HL-60 (cell line): ENCODE measurements at regions not wholly inside any gene's neighbourhood (a gene's known extent, or its start where the extent isn't known, plus 50 kb on each side); places are given as distances from the start of the nearest gene placed in this dataset.
"Not testable (repeated sequence)": the region's sequence is repeated elsewhere in the genome, so short reads cannot be mapped to it uniquely, and the experiment has no call there.

Experiments used
- DNase-seq, 2 experiments: peaks; one replicate each; pipeline ENCODE4 v3.0.0-alpha.2; 2010 to 2020; ENCODE audit warnings: low read depth in 1 of 2, low spot score in 1 of 2
- H3K27ac ChIP-seq: fragments of 250-450 bp; sonication (Bioruptor Pico); replicated peaks from 2 replicates; pipeline ENCODE4 v1.5.1; 2020; ENCODE audit warnings: mild to moderate bottlenecking, moderate library complexity
- H3K27me3 ChIP-seq: fragments of 250-450 bp; sonication (Bioruptor Pico); 2 replicates; pipeline ENCODE4 v1.5.1; 2021; ENCODE audit warnings: mild to moderate bottlenecking, moderate library complexity; ENCODE audit not compliant: insufficient read depth, poor library complexity, severe bottlenecking
- H3K4me3 ChIP-seq: replicated peaks from 2 replicates; pipeline ENCODE4 v1.5.1; 2011; ENCODE audit warnings: mild to moderate bottlenecking, control low read depth, low read length; ENCODE audit not compliant: insufficient read depth
- GABPA ChIP-seq: IDR thresholded peaks from 2 replicates; pipeline ENCODE4 v1.6.1; 2012; ENCODE audit warnings: low read depth
- POLR2AphosphoS5 ChIP-seq: IDR thresholded peaks from 2 replicates; pipeline ENCODE4 v1.6.1; 2012; ENCODE audit warnings: low read depth
- REST ChIP-seq: IDR thresholded peaks from 2 replicates; pipeline ENCODE4 v1.6.1; 2012; ENCODE audit warnings: low read depth; ENCODE audit not compliant: insufficient replicate concordance
- SPI1 ChIP-seq: IDR thresholded peaks from 2 replicates; pipeline ENCODE4 v1.6.1; 2012; ENCODE audit warnings: low read depth, mild to moderate bottlenecking, borderline replicate concordance
- TF ChIP-seq, protein P1 (sequence below): IDR thresholded peaks from one replicate; pipeline ENCODE4 v1.5.1; 2011; ENCODE audit warnings: low read length, control low read depth, inconsistent platforms; ENCODE audit not compliant: insufficient read depth

DNA sequence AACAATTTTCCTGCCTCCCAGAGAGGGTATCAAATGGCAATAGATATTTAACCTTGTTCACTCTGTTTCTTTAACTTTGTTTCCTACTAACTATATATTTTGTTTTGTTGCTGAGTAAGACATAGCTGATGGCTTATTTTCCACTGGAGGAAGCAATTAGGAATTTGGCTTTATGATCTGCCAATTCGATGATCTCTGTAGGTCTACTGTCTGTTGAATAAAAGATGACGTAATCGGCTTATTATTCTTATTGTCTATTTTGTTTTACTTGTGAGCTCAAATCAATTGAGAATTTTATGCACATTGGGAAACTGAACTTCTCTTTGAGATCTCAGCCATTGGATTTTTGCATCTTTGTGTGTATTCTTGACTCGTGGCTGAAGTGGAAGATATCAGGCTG is 862.6 kb downstream of the EFNB2 start:
- H3K4me3 ChIP-seq, result no peak overlapping the region
- DNase-seq, result no peak
- no peak overlapping the region for H3K27ac ChIP-seq
- TF ChIP-seq REST (no peak), SPI1 (no peak), GABPA (no peak), POLR2AphosphoS5 (no peak)
- TF ChIP-seq, protein P1, sequence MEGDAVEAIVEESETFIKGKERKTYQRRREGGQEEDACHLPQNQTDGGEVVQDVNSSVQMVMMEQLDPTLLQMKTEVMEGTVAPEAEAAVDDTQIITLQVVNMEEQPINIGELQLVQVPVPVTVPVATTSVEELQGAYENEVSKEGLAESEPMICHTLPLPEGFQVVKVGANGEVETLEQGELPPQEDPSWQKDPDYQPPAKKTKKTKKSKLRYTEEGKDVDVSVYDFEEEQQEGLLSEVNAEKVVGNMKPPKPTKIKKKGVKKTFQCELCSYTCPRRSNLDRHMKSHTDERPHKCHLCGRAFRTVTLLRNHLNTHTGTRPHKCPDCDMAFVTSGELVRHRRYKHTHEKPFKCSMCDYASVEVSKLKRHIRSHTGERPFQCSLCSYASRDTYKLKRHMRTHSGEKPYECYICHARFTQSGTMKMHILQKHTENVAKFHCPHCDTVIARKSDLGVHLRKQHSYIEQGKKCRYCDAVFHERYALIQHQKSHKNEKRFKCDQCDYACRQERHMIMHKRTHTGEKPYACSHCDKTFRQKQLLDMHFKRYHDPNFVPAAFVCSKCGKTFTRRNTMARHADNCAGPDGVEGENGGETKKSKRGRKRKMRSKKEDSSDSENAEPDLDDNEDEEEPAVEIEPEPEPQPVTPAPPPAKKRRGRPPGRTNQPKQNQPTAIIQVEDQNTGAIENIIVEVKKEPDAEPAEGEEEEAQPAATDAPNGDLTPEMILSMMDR, result no peak
- H3K27me3 ChIP-seq, result no peaks in the 10 kb centered on the region

GRCh38 chr13:105671131-105671530 is 864.3 kb downstream of the EFNB2 start:
- H3K4me3 ChIP-seq, DNase-seq, H3K27me3 ChIP-seq, H3K27ac ChIP-seq: not testable (repeated sequence)

- Histone ChIP-seq H3K4me3 (no peak overlapping the region), H3K27ac (no peak overlapping the region), H3K27me3 (no peaks in the 10 kb centered on the region)
- TF ChIP-seq GABPA (no peak), SPI1 (no peak)
- DNase-seq, result no peak
These were observed 865.1 kb downstream of the EFNB2 start for GRCh38 chr13:105670179-105670990.

DNA sequence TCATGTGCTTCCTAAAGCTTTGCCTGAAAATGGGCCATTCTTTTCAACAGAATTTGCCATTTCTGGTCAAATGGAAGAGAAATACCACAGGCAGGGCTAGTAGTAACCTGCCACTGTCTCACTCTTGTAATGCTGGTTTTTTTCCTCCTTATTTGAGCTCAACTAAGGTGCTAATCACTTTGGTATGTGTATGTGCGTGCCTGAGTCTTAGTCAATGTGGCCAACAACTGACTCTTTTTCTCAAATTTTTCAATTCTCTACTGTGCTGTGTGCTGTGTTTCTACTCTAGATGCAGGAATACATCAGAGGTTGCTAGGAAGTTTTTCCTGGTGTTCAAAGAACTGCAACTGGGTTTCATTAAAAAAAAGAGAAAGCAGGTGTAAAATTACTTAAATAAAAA is 870.2 kb downstream of the EFNB2 start:
- no peak overlapping the region for H3K4me3 ChIP-seq
- H3K27me3 ChIP-seq, result no peaks in the 10 kb centered on the region
- no peak for DNase-seq
- TF ChIP-seq, protein P1, result no peak
- TF ChIP-seq GABPA (no peak), SPI1 (no peak), REST (no peak), POLR2AphosphoS5 (no peak)
- H3K27ac ChIP-seq, result no peak overlapping the region

DNA sequence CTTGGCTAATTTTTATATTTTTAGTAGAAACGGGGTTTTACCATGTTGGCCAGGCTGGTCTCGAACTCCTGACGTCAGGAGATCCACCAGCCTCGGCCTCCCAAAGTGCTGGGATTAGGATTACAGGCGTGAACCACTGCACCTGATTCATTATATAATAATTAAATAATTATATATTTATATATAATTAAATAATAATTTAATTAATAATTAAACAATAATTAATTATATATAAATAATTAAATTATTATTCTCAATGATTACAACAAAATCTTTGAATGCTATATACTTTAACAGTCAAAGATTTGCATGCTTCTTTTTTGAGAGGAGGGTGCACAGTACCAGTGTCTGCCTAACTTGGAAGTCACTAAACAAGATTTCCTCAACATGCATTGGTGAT is 872.3 kb downstream of the EFNB2 start:
- no peaks in the 10 kb centered on the region for H3K27me3 ChIP-seq
- H3K27ac ChIP-seq, result no peak overlapping the region
- DNase-seq, result no peak
- H3K4me3 ChIP-seq, result no peak overlapping the region
- TF ChIP-seq POLR2AphosphoS5 (no peak), GABPA (no peak), SPI1 (no peak), REST (no peak)
- TF ChIP-seq, protein P1, result no peak
